ENCODE measurements at regions not wholly inside any gene's neighbourhood (a gene's known extent, or its start where the extent isn't known, plus 50 kb on each side); places are given as distances from the start of the nearest gene placed in this dataset.

- TF ChIP-seq CTCF (IDR thresholded peaks at IDR 0.05) (no peak), POLR2A (IDR thresholded peaks at IDR 0.05) (no peak)
These were observed 101.8 kb upstream of the TAF11L2 start for GRCh38 chr5:17396247-17396646.

Measured in ovary (tissue), 3 donors.